Endothelial cell of umbilical vein (primary cell): ENCODE measurements at regions not wholly inside any gene's neighbourhood (a gene's known extent, or its start where the extent isn't known, plus 50 kb on each side); places are given as distances from the start of the nearest gene placed in this dataset.

Experiments
- EZH2 ChIP-seq: IDR thresholded peaks from 2 replicates; pipeline ENCODE4 v1.6.1; 2012; ENCODE audit warnings: borderline replicate concordance, low read depth, mild to moderate bottlenecking, moderate library complexity, low read length, inconsistent platforms; ENCODE audit not compliant: severe bottlenecking
- FOS ChIP-seq: IDR thresholded peaks from 2 replicates; pipeline ENCODE4 v1.6.1; 2011; ENCODE audit warnings: mild to moderate bottlenecking, low read length, moderate library complexity, borderline replicate concordance; ENCODE audit not compliant: insufficient read depth
- POLR2A ChIP-seq: IDR thresholded peaks from 2 replicates; pipeline ENCODE4 v1.6.1; 2012; ENCODE audit warnings: low read depth, mild to moderate bottlenecking, control low read depth, low read length
- POLR2AphosphoS5 ChIP-seq: IDR thresholded peaks from 2 replicates; pipeline ENCODE4 v1.6.1; 2012; ENCODE audit warnings: low read depth, mild to moderate bottlenecking, control low read depth, low read length, moderate library complexity; ENCODE audit not compliant: insufficient read depth
- TF ChIP-seq, protein P1 (sequence below), 2 donors: IDR thresholded peaks; 1 replicate in 1 of 2; 2 replicates in 1 of 2; pipeline ENCODE4 v1.5.1; 2011; ENCODE audit warnings: low read length in 2 of 2, mild to moderate bottlenecking in 2 of 2, moderate library complexity in 2 of 2, control low read depth in 1 of 2, inconsistent platforms in 1 of 2, low read depth in 1 of 2; ENCODE audit not compliant: insufficient read depth in 1 of 2; ENCODE audit errors: extremely low read depth in 1 of 2

DNA sequence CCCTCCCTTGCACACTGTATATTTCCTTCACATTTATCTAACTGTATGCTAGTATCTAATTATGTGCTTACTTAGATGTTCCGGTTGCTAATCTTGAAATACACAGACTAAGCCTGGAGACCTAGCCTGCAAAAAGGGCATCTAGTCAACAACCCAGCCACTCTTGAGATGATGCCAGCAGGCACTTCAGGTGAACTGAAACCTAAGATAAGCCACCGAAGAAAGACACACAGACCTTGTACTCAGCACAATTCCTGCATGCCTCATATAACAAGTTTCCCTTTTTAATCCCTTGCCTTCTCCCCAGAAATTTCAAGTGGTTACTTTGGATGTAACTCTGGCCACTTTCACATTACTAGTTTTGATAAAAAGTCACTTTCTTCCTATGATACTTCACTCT is 2506.6 kb downstream of the ARAP2 start:
- TF ChIP-seq POLR2AphosphoS5 (no peak), EZH2 (no peak), POLR2A (no peak), FOS (no peak)
- TF ChIP-seq, protein P1, sequence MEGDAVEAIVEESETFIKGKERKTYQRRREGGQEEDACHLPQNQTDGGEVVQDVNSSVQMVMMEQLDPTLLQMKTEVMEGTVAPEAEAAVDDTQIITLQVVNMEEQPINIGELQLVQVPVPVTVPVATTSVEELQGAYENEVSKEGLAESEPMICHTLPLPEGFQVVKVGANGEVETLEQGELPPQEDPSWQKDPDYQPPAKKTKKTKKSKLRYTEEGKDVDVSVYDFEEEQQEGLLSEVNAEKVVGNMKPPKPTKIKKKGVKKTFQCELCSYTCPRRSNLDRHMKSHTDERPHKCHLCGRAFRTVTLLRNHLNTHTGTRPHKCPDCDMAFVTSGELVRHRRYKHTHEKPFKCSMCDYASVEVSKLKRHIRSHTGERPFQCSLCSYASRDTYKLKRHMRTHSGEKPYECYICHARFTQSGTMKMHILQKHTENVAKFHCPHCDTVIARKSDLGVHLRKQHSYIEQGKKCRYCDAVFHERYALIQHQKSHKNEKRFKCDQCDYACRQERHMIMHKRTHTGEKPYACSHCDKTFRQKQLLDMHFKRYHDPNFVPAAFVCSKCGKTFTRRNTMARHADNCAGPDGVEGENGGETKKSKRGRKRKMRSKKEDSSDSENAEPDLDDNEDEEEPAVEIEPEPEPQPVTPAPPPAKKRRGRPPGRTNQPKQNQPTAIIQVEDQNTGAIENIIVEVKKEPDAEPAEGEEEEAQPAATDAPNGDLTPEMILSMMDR (IDR thresholded peaks at IDR 0.05; ENCODE audit: extremely low read depth in 1 of 2, insufficient read depth in 1 of 2, low read depth in 1 of 2, low read length in 2 of 2), result no peak
